ENCODE measurements at regions not wholly inside any gene's neighbourhood (a gene's known extent, or its start where the extent isn't known, plus 50 kb on each side); places are given as distances from the start of the nearest gene placed in this dataset.

GRCh38 chr7:97457054-97457453, 274.8 kb upstream of the TAC1 start:
- Histone ChIP-seq H3K36me3 (ENCODE audit: control insufficient read depth, insufficient read depth, low read length) (no peaks in the 10 kb centered on the region), H3K27me3 (replicated peaks; ENCODE audit: control insufficient read depth, insufficient read depth, low read length) (no peaks in the 10 kb centered on the region), H3K4me3 (ENCODE audit: low read depth, low read length) (no peak overlapping the region), H3K4me1 (no peaks in the 10 kb centered on the region), H3K9me3 (peaks cover 13% of the 10 kb centered on the region; the same call in 1 of the 2 replicates)
- no peaks in the 10 kb centered on the region for H3K36me3 Mint-ChIP-seq (ENCODE audit: insufficient read depth, unreplicated experiment)
- no peak for DNase-seq
- no peaks in the 10 kb centered on the region for H3K27me3 Mint-ChIP-seq (ENCODE audit: insufficient read depth, unreplicated experiment)
- no peaks in the 10 kb centered on the region for H3K4me1 Mint-ChIP-seq (ENCODE audit: low read depth, unreplicated experiment)
- intact Hi-C loops (cut with micrococcal nuclease; ENCODE audit: unreplicated experiment), result no loop called here
- no peak overlapping the region for H3K4me3 Mint-ChIP-seq (ENCODE audit: unreplicated experiment)
- CTCF ChIA-PET, result no interaction called here
- BruUV-seq (replicated peaks), result no TSS peak
- POLR2A ChIA-PET, result no interaction called here
- no peak overlapping the region for H3K27ac Mint-ChIP-seq (ENCODE audit: unreplicated experiment)
- H3K9me3 Mint-ChIP-seq (ENCODE audit: unreplicated experiment), result peaks cover 18% of the 10 kb centered on the region
- TF ChIP-seq, protein P1, sequence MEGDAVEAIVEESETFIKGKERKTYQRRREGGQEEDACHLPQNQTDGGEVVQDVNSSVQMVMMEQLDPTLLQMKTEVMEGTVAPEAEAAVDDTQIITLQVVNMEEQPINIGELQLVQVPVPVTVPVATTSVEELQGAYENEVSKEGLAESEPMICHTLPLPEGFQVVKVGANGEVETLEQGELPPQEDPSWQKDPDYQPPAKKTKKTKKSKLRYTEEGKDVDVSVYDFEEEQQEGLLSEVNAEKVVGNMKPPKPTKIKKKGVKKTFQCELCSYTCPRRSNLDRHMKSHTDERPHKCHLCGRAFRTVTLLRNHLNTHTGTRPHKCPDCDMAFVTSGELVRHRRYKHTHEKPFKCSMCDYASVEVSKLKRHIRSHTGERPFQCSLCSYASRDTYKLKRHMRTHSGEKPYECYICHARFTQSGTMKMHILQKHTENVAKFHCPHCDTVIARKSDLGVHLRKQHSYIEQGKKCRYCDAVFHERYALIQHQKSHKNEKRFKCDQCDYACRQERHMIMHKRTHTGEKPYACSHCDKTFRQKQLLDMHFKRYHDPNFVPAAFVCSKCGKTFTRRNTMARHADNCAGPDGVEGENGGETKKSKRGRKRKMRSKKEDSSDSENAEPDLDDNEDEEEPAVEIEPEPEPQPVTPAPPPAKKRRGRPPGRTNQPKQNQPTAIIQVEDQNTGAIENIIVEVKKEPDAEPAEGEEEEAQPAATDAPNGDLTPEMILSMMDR (IDR thresholded peaks at IDR 0.05; ENCODE audit: insufficient read depth in 1 of 2, low read depth in 1 of 2, low read length in 1 of 2, severe bottlenecking in 1 of 2, unreplicated experiment in 1 of 2), result no peak

GRCh38 chr7:97460433-97460832, 271.5 kb upstream of the TAC1 start:
- H3K36me3 Mint-ChIP-seq (ENCODE audit: insufficient read depth, unreplicated experiment), result no peaks in the 10 kb centered on the region
- BruUV-seq (replicated peaks), result no TSS peak
- no peak for DNase-seq
- H3K27me3 ChIP-seq (replicated peaks; ENCODE audit: control insufficient read depth, insufficient read depth, low read length), result no peaks in the 10 kb centered on the region
- intact Hi-C loops (cut with micrococcal nuclease; ENCODE audit: unreplicated experiment), result no loop called here
- H3K27me3 Mint-ChIP-seq (ENCODE audit: insufficient read depth, unreplicated experiment), result no peaks in the 10 kb centered on the region
- ChIA-PET POLR2A (no interaction called here), CTCF (no interaction called here)
- H3K9me3 ChIP-seq, result peaks cover 15% of the 10 kb centered on the region; the same call in 1 of the 2 replicates
- H3K4me3 Mint-ChIP-seq (ENCODE audit: unreplicated experiment), result no peak overlapping the region
- TF ChIP-seq, protein P1 (IDR thresholded peaks at IDR 0.05; ENCODE audit: insufficient read depth in 1 of 2, low read depth in 1 of 2, low read length in 1 of 2, severe bottlenecking in 1 of 2, unreplicated experiment in 1 of 2), result no peak
- H3K4me1 Mint-ChIP-seq (ENCODE audit: low read depth, unreplicated experiment), result no peaks in the 10 kb centered on the region
- H3K4me3 ChIP-seq (ENCODE audit: low read depth, low read length), result no peak overlapping the region
- H3K36me3 ChIP-seq (ENCODE audit: control insufficient read depth, insufficient read depth, low read length), result no peaks in the 10 kb centered on the region
- H3K4me1 ChIP-seq, result no peaks in the 10 kb centered on the region
- H3K27ac Mint-ChIP-seq (ENCODE audit: unreplicated experiment), result no peak overlapping the region
- peaks cover 42% of the 10 kb centered on the region for H3K9me3 Mint-ChIP-seq (ENCODE audit: unreplicated experiment)

GRCh38 chr7:97461596-97461995, 270.3 kb upstream of the TAC1 start:
- BruUV-seq (replicated peaks), result no TSS peak
- TF ChIP-seq, protein P1 (IDR thresholded peaks at IDR 0.05; ENCODE audit: insufficient read depth in 1 of 2, low read depth in 1 of 2, low read length in 1 of 2, severe bottlenecking in 1 of 2, unreplicated experiment in 1 of 2), result no peak
- no peaks in the 10 kb centered on the region for H3K36me3 Mint-ChIP-seq (ENCODE audit: insufficient read depth, unreplicated experiment)

More at GRCh38 chr7:97461596-97461995, 270.3 kb upstream of the TAC1 start:
- Mint-ChIP-seq H3K27ac (ENCODE audit: unreplicated experiment) (no peak overlapping the region), H3K9me3 (ENCODE audit: unreplicated experiment) (peaks cover 42% of the 10 kb centered on the region), H3K27me3 (ENCODE audit: insufficient read depth, unreplicated experiment) (peaks cover 3% of the 10 kb centered on the region), H3K4me1 (ENCODE audit: low read depth, unreplicated experiment) (no peaks in the 10 kb centered on the region), H3K4me3 (ENCODE audit: unreplicated experiment) (no peak overlapping the region)
- Histone ChIP-seq H3K27me3 (replicated peaks; ENCODE audit: control insufficient read depth, insufficient read depth, low read length) (no peaks in the 10 kb centered on the region), H3K4me3 (ENCODE audit: low read depth, low read length) (no peak overlapping the region), H3K9me3 (peaks cover 15% of the 10 kb centered on the region; the same call in 1 of the 2 replicates), H3K36me3 (ENCODE audit: control insufficient read depth, insufficient read depth, low read length) (no peaks in the 10 kb centered on the region), H3K4me1 (no peaks in the 10 kb centered on the region)
- CTCF ChIA-PET, result no interaction called here
- POLR2A ChIA-PET, result no interaction called here
- DNase-seq, result no peak
- intact Hi-C loops (cut with micrococcal nuclease; ENCODE audit: unreplicated experiment), result no loop called here
